PC-3 (cell line): ENCODE measurements at regions not wholly inside any gene's neighbourhood (a gene's known extent, or its start where the extent isn't known, plus 50 kb on each side); places are given as distances from the start of the nearest gene placed in this dataset.

Experiments
- EZH2 ChIP-seq: fragments of 300-600 bp; sonication (generic); IDR thresholded peaks from one replicate; pipeline ENCODE4 v1.6.1; 2017; ENCODE audit warnings: antibody characterized with exemption, mild to moderate bottlenecking, low read length; ENCODE audit not compliant: unreplicated experiment
- EZH2phosphoT487 ChIP-seq: fragments of 300-600 bp; sonication (generic); IDR thresholded peaks from 2 replicates; pipeline ENCODE4 v1.6.1; 2018; ENCODE audit warnings: mild to moderate bottlenecking, antibody characterized with exemption, low read length, borderline replicate concordance
- TF ChIP-seq, protein P1 (sequence below): fragments of 300-600 bp; sonication (generic); conservative IDR thresholded peaks from 2 replicates; pipeline ENCODE4 v1.5.1; 2017; ENCODE audit warnings: antibody characterized with exemption, low read depth, mild to moderate bottlenecking, low read length

DNA sequence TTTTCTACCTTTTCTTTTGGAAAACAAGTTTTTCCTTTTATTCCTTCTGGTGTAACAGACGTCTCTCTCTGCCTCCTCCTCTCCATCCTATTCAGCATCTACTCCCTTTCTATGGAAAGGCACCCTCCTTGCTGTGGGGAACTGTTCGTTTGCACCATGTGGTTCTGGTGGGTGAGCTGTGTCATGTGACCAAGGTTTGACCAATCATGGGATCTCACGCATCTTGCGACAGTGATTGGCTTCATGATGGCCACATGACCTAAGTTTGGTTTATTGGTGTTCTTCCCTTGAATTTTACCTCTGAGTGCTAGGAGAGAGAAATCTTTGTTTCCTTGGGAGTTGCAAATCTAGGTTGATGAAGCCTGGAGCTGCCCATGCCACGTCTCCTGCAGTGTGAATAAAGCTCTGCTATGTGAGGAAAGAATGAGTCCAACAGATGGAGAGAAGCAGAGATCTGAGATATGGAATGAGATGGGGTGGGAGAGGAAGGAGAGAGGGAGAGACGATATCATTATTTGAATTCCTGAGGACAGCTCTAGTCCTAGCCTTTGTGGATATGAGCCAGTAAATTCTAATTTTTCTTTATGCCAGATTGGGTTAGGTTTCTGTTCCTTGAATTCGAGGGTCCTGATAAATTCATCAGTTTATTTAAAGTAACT is 178.8 kb upstream of the IL12B start:
- TF ChIP-seq, protein P1, sequence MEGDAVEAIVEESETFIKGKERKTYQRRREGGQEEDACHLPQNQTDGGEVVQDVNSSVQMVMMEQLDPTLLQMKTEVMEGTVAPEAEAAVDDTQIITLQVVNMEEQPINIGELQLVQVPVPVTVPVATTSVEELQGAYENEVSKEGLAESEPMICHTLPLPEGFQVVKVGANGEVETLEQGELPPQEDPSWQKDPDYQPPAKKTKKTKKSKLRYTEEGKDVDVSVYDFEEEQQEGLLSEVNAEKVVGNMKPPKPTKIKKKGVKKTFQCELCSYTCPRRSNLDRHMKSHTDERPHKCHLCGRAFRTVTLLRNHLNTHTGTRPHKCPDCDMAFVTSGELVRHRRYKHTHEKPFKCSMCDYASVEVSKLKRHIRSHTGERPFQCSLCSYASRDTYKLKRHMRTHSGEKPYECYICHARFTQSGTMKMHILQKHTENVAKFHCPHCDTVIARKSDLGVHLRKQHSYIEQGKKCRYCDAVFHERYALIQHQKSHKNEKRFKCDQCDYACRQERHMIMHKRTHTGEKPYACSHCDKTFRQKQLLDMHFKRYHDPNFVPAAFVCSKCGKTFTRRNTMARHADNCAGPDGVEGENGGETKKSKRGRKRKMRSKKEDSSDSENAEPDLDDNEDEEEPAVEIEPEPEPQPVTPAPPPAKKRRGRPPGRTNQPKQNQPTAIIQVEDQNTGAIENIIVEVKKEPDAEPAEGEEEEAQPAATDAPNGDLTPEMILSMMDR: no peak
- no peak for TF ChIP-seq EZH2
- no peak for TF ChIP-seq EZH2phosphoT487
